ENCODE measurements at regions not wholly inside any gene's neighbourhood (a gene's known extent, or its start where the extent isn't known, plus 50 kb on each side); places are given as distances from the start of the nearest gene placed in this dataset.

DNA sequence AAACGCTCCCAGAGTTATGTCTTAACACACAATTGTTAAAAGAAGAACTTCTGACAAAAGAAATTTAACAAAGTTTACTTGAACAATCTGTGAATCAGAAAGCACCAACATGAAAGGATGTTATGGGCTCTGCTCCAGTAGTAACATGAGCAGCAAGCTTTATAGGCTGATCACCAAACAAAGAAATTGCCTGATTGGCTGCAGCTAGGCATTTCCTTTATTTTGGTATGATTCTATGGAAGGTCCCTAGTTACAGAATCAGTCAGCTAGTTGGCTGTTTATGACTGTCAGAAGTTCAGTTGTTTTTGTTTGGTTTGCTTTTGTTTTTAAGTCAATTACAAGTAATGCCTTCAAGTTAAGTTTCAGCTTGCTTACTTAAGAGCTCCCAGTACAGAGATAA is 102.4 kb upstream of the SMC2 start:
- H3K36me3 ChIP-seq (ENCODE audit: insufficient read depth, low read length), result no peaks in the 10 kb centered on the region
- no peaks in the 10 kb centered on the region for H3K9me3 ChIP-seq (ENCODE audit: low read length)
- TF ChIP-seq EZH2 (IDR thresholded peaks at IDR 0.05; ENCODE audit: borderline replicate concordance, low read length), result no peak
- TF ChIP-seq CTCF (IDR thresholded peaks at IDR 0.05; ENCODE audit: low read length), result no peak

DNA sequence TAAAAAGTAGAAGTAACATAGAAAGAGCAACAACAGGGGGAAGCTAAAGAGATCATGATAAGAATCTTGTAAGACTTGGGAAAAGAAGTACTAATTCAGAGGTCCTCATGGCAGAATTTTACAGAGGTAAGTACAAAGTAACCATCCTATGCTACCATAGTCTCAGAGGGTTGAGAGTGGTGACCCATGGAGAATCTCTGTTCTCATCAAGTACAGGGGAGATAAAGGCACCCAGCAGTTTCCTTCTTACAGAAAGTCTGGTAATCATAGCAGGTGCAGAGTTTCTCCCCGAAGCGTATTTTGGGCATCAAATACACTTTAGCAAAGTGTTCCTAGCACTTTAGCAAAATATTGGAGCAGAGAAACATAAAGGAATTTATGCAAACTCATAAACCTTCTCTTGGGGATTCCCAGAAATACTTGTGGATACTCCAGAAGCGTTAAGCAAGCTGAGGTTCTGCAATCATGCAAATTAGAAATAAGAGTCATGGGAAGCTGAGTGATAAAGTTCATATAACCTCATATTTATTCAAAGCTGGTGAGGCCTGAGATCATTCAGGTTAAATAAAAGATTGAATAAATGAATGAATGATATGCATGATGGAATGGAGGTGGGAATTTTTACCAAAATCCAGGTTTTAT is 101.0 kb upstream of the SMC2 start:
- Histone ChIP-seq H4K20me1 (ENCODE audit: insufficient read depth, low read length) (no peaks in the 10 kb centered on the region), H3K4me3 (ENCODE audit: low read depth, low read length, poor library complexity, severe bottlenecking) (no peak overlapping the region), H3K27ac (ENCODE audit: low read depth, low read length, poor library complexity, severe bottlenecking) (no peak overlapping the region), H3K27me3 (ENCODE audit: insufficient read depth, low read length) (no peaks in the 10 kb centered on the region), H3K4me2 (ENCODE audit: low read length) (no peak overlapping the region), H3K4me1 (ENCODE audit: insufficient read depth, low read length, severe bottlenecking) (no peaks in the 10 kb centered on the region), H3F3A (ENCODE audit: insufficient read depth, low read length) (no peaks in the 10 kb centered on the region), H2AFZ (ENCODE audit: low read length) (no peak overlapping the region), H3K36me3 (ENCODE audit: insufficient read depth, low read length) (no peaks in the 10 kb centered on the region), H3K9me2 (ENCODE audit: low read depth, low read length) (no peaks in the 10 kb centered on the region), H3K79me2 (ENCODE audit: insufficient read depth, low read length) (no peaks in the 10 kb centered on the region), H3K9ac (ENCODE audit: low read length) (no peak overlapping the region), H3K9me3 (ENCODE audit: low read length) (no peaks in the 10 kb centered on the region)
- no peak for TF ChIP-seq EZH2 (IDR thresholded peaks at IDR 0.05; ENCODE audit: borderline replicate concordance, low read length)
- TF ChIP-seq CTCF (IDR thresholded peaks at IDR 0.05; ENCODE audit: low read length), result no peak

More for the DNA sequence above, 102.4 kb upstream of the SMC2 start:
- Histone ChIP-seq H3K79me2 (ENCODE audit: insufficient read depth, low read length) (no peaks in the 10 kb centered on the region), H3K4me1 (ENCODE audit: insufficient read depth, low read length, severe bottlenecking) (no peaks in the 10 kb centered on the region), H2AFZ (ENCODE audit: low read length) (no peak overlapping the region), H3K27ac (ENCODE audit: low read depth, low read length, poor library complexity, severe bottlenecking) (no peak overlapping the region), H3K9ac (ENCODE audit: low read length) (no peak overlapping the region), H4K20me1 (ENCODE audit: insufficient read depth, low read length) (no peaks in the 10 kb centered on the region), H3K4me2 (ENCODE audit: low read length) (no peak overlapping the region), H3K4me3 (ENCODE audit: low read depth, low read length, poor library complexity, severe bottlenecking) (no peak overlapping the region), H3F3A (ENCODE audit: insufficient read depth, low read length) (no peaks in the 10 kb centered on the region), H3K27me3 (ENCODE audit: insufficient read depth, low read length) (no peaks in the 10 kb centered on the region), H3K9me2 (ENCODE audit: low read depth, low read length) (no peaks in the 10 kb centered on the region)

GRCh38 chr9:103997856-103998370 is 96.2 kb upstream of the SMC2 start:
- Histone ChIP-seq H3K9ac (ENCODE audit: low read length) (no peak overlapping the region), H3K36me3 (ENCODE audit: insufficient read depth, low read length) (no peaks in the 10 kb centered on the region), H3K27ac (ENCODE audit: low read depth, low read length, poor library complexity, severe bottlenecking) (no peak overlapping the region), H4K20me1 (ENCODE audit: insufficient read depth, low read length) (no peaks in the 10 kb centered on the region), H3K9me2 (ENCODE audit: low read depth, low read length) (no peaks in the 10 kb centered on the region), H3K79me2 (ENCODE audit: insufficient read depth, low read length) (no peaks in the 10 kb centered on the region), H2AFZ (ENCODE audit: low read length) (no peak overlapping the region), H3K27me3 (ENCODE audit: insufficient read depth, low read length) (no peaks in the 10 kb centered on the region), H3K4me2 (ENCODE audit: low read length) (no peak overlapping the region), H3K9me3 (ENCODE audit: low read length) (no peaks in the 10 kb centered on the region), H3K4me1 (ENCODE audit: insufficient read depth, low read length, severe bottlenecking) (no peaks in the 10 kb centered on the region), H3K4me3 (ENCODE audit: low read depth, low read length, poor library complexity, severe bottlenecking) (no peak overlapping the region), H3F3A (ENCODE audit: insufficient read depth, low read length) (no peaks in the 10 kb centered on the region)
- TF ChIP-seq CTCF (IDR thresholded peaks at IDR 0.05; ENCODE audit: low read length), result no peak
- no peak for TF ChIP-seq EZH2 (IDR thresholded peaks at IDR 0.05; ENCODE audit: borderline replicate concordance, low read length)
